ENCODE measurements at regions not wholly inside any gene's neighbourhood (a gene's known extent, or its start where the extent isn't known, plus 50 kb on each side); places are given as distances from the start of the nearest gene placed in this dataset.

DNA sequence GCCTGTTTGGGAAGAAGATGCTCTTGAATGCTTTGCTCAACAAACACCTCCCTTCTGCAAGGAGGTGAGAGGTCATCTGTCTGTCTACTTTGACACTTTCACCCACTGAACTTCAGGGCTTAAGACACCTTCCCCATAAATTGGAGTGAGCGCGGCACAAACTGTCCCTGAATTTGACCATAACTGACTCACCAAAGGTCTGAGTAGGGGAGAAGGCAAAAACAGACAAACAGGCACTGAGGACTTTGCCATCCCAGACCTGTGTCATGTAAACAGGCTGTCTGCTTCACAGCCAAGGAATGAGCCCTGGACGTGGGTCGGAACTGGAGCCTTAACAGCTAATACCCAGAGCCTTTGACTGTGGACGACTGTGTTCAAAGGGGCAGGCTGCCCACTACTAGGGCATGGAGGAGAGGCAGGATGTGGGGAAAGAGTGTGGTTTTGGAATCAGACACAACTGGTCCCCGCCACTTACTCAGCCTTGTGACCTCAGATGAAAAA lies 320.9 kb upstream of the KLF4 start:
- ChIA-PET POLR2A (no interaction called here), CTCF (no interaction called here)
- no peak overlapping the region for H3K4me2 ChIP-seq (ENCODE audit: insufficient read depth, low read length)
- no peaks in the 10 kb centered on the region for H3K27me3 ChIP-seq (ENCODE audit: control insufficient read depth in 2 of 2, insufficient read depth in 2 of 2, low read length in 2 of 2)
- no peak overlapping the region for H2AFZ ChIP-seq (ENCODE audit: low read depth, low read length)
- H3K9me1 ChIP-seq (replicated peaks; ENCODE audit: control insufficient read depth, extremely low read depth, insufficient read depth, low read length) = no peaks in the 10 kb centered on the region
- no TSS peak for BruUV-seq (replicated peaks)
- no peak overlapping the region for H3K4me3 ChIP-seq (replicated peaks in 1 of 3; ENCODE audit: insufficient read depth in 1 of 3, low read depth in 1 of 3, low read length in 3 of 3)
- no peaks in the 10 kb centered on the region for H3K79me2 ChIP-seq (ENCODE audit: control insufficient read depth, insufficient read depth, low read length)
- H3K9ac ChIP-seq (replicated peaks; ENCODE audit: extremely low read depth, insufficient read depth, low read length) = no peak overlapping the region
- H3K27ac ChIP-seq (ENCODE audit: insufficient read depth, low read depth, low read length) = no peak overlapping the region
- intact Hi-C loops (cut with micrococcal nuclease) = no loop called here
- FAIRE-seq = no peak
- no peak for DNase-seq (ENCODE audit: low read depth, low spot score)
- H3K9me3 ChIP-seq (replicated peaks; ENCODE audit: control insufficient read depth, insufficient read depth, low read length) = no peaks in the 10 kb centered on the region
- TF ChIP-seq FOS (IDR thresholded peaks at IDR 0.05; ENCODE audit: borderline replicate concordance, insufficient read depth, low read length) (no peak), EZH2 (IDR thresholded peaks at IDR 0.05; ENCODE audit: borderline replicate concordance, low read depth, low read length, severe bottlenecking) (no peak), JUN (IDR thresholded peaks at IDR 0.05; ENCODE audit: borderline replicate concordance, insufficient read depth, insufficient read length, low read depth) (no peak), MAX (IDR thresholded peaks at IDR 0.05; ENCODE audit: insufficient read depth, insufficient read length) (no peak), MYC (IDR thresholded peaks at IDR 0.05; ENCODE audit: low read depth, low read length) (no peak), POLR2AphosphoS5 (IDR thresholded peaks at IDR 0.05; ENCODE audit: insufficient read depth, low read depth, low read length) (no peak), POLR2A (IDR thresholded peaks at IDR 0.05; ENCODE audit: low read depth, low read length) (no peak), GATA2 (IDR thresholded peaks at IDR 0.05; ENCODE audit: insufficient read depth, insufficient read length, low read depth, low read length) (no peak)
- TF ChIP-seq, protein P1, sequence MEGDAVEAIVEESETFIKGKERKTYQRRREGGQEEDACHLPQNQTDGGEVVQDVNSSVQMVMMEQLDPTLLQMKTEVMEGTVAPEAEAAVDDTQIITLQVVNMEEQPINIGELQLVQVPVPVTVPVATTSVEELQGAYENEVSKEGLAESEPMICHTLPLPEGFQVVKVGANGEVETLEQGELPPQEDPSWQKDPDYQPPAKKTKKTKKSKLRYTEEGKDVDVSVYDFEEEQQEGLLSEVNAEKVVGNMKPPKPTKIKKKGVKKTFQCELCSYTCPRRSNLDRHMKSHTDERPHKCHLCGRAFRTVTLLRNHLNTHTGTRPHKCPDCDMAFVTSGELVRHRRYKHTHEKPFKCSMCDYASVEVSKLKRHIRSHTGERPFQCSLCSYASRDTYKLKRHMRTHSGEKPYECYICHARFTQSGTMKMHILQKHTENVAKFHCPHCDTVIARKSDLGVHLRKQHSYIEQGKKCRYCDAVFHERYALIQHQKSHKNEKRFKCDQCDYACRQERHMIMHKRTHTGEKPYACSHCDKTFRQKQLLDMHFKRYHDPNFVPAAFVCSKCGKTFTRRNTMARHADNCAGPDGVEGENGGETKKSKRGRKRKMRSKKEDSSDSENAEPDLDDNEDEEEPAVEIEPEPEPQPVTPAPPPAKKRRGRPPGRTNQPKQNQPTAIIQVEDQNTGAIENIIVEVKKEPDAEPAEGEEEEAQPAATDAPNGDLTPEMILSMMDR (IDR thresholded peaks at IDR 0.05; ENCODE audit: extremely low read depth in 1 of 2, insufficient read depth in 1 of 2, low read depth in 1 of 2, low read length in 2 of 2) = no peak
- dilution Hi-C loops (cut with MboI; ENCODE audit: extremely low pct_ligation_motif_present, low sequenced_read_pairs) = no loop called here
- no peaks in the 10 kb centered on the region for H4K20me1 ChIP-seq (replicated peaks; ENCODE audit: control insufficient read depth, extremely low read depth, insufficient read depth, low read length)
- H3K4me1 ChIP-seq (ENCODE audit: control insufficient read depth, extremely low read depth, insufficient read depth, low read length) = no peaks in the 10 kb centered on the region
- H3K36me3 ChIP-seq (ENCODE audit: control insufficient read depth in 2 of 2, extremely low read depth in 1 of 2, insufficient read depth in 2 of 2, low read length in 2 of 2) = no peaks in the 10 kb centered on the region

Data from endothelial cell of umbilical vein (primary cell).